Myocyte (in vitro differentiated cells): ENCODE measurements at regions not wholly inside any gene's neighbourhood (a gene's known extent, or its start where the extent isn't known, plus 50 kb on each side); places are given as distances from the start of the nearest gene placed in this dataset.
A peak's percentile ranks its signal among the peaks of the same experiment; 100 is the strongest.

Experiments
- DNase-seq: peaks from one replicate; pipeline ENCODE4 v3.0.0-alpha.2; 2012; ENCODE audit warnings: low read depth

DNA sequence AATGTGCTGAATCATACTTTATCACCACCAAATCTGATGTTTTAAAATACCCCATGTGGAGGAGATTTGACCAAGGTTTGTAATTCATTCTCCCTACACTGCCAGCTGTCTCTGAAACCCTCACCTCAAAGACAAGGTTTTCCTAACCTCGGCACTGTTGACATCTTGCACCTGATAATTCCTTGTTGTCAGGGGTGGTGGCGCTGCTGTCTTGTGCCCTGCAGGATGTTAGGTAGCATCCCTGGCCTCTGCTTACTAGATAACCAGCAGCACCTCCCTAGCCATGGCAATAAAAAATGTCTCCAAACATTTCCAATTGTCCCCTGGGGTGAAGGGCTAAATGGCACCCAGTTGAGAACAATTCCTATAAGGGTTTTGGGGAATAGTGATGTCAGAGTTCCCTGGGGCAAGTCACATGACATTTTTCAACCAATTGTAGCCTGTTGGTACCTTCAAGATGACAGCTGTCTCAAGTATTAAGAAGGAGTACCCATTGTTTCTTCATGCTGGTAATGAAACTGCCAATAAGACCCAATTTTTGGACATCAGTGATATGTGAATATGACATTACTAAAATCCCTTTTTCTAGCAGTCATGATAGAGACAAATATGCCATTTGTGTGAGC lies 160.6 kb upstream of the PLCXD3 start:
- DNase-seq, result no peak

DNA sequence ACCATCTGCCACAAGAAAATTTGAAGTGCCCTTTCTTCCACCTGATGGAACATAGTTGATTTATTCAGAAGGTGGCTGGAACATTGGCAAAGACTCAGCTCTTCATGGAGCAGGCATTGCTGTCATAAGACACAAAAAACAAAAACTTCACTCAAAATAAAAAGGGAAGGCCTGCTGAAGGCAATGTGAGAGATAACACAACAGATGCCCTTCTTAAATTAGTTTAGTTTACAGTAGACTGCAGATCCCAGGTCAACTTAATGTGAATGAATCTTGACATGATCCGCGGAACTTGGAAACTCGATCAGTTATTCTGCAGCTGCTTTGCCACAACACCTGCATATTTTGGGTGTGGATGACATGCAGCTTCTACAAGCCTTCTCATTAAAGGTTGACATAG lies 159.8 kb upstream of the PLCXD3 start:
- no peak for DNase-seq

DNA sequence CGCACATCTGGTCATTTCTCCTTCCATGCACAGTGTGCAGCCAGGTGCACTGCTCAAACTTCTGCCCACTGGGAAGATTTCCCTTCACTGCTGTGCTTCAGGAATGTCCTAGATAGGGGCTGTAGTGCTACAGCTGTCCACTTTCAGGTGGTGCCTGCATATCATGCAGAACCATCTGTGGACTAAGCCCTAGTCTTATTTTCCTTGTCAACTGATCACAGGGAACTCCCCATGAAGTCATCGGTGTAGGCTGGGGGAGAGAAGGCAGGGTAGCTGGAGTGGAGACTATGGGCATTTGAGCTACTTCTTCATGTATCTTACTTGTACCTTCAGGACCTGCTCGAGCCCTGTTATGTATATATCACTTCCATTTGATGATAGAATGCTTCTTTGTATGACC lies 150.9 kb upstream of the PLCXD3 start:
- DNase-seq, result no peak

DNA sequence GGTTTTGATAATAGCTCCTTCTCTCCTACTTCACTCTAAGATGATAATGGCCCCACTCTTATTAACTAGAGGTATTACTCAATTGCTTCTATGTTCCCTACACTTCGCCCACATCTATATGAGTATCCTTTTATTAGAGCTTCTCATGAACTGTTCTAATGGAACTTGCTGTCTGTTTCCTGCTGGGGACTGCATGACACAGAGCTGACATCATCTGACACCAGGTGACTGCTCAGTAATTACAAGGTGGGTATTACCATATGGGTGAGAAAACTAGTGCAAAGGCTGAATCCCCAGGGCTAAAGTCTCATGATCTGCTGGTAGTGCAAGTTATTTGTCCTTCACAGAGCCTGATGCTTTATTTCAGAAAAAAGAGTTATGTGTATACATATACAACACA lies 146.2 kb upstream of the PLCXD3 start:
- no peak for DNase-seq

DNA sequence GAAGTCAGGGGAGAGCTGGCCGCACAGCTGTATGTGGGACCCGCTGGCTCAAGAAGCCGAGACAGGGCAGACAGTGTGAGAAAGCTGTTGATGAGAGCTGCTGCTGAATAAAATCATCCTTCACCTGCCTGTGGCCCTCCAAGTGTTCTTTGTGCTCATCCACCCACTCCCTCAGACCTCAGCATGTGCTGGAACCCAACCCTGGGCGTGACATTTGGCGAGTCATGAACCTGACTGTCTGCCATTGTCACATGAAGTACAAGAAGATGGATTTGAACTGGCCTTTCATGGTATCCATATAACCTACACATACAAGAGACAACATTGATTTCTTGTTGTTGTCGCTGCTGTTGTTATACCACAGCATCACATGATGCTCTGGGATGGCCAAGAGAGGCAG lies 139.7 kb upstream of the PLCXD3 start:
- DNase-seq, result no peak

DNA sequence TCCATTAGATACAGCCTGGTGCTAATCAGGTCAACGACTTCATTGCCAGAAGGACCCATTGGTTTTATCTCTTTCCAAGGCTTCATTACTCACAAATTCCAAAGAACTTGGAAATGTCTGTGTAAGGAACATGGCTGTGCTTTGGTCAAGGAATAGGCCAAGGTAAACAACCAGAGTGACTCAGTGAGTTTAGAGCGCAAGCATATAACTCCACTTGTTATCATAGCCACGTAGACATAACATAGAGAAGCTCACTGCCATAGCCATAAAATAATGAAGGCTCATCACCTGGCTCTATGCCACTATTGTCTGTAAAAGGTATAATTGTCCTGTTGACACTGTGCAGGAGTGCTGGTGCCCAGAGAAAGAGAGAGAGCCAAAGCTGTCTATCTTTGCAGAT lies 139.3 kb upstream of the PLCXD3 start:
- DNase-seq, result no peak

DNA sequence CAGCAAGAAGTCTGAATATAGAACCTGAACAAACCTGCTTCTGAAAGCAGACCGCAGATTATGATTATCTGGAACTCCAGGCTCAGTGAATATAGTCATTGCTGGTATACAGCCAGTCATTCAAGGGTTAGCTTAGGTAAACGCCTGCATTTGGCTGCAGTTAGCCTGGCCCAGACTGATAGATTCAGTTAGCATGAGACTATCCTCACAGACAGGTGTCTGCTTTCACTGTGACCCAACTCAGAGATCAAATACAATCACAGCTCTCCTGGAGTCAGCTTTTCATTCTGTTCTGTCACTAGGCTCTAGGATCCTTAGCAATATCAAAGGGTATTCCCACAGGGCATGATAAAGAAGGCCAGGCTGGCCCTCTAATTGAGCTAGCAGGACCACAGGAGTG lies 138.6 kb upstream of the PLCXD3 start:
- DNase-seq, result no peak

DNA sequence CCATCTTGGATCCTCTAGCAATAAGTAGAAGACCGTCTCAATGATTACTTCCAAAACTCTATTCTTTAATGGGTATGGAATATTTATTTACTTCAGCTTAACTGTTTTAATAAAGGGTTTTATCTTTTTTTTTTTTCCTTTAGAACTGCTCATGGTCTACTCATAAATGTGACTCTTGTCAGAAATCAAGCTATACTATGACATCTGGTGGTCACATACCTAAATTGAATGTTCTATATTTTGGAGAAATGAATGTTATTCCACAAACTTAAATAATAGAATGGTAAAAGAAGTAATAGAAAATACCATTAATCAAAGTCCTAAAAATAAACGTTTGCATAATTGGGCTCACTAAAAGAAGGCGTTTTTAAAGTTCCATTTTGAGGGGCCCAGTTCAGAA lies 131.2 kb upstream of the PLCXD3 start:
- peak; percentile 5 for DNase-seq

DNA sequence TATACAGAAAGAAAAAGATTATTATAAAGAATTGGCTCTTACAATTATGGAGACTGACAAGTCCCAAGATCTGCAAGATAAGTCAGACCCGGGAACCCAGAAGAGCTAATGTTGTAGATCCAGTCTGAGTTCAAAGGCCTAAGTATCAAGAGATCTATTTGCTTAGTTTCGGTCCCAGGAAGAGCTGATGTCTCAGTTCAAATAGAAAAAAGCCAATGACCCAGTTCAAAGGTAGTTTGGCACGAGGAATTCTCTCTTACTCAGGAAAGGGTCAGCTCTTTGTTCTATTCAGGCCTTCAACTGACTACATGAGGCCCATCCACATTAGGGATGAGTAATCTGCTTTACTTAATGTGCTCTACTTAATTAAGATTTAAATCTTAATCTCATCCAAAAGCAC lies 128.3 kb upstream of the PLCXD3 start:
- no peak for DNase-seq

DNA sequence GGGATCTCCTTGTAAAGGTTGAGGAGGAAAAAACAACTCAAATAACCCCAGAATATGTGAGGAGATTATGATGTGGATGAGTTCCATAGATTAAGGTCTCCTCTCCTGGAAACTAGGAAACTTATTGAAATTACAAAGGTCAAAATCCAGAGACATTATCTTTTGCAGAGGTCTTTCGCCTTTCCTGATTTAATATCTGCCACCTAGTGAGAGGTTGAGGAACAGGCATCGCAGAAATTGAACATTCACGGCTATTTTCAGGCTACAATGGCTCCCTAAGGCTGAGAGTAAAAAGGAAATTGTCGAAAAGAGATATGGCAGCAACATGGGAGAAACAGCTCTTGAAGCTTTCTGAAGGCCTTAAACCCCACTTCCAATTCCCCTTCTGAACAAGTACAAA lies 127.5 kb upstream of the PLCXD3 start:
- no peak for DNase-seq

DNA sequence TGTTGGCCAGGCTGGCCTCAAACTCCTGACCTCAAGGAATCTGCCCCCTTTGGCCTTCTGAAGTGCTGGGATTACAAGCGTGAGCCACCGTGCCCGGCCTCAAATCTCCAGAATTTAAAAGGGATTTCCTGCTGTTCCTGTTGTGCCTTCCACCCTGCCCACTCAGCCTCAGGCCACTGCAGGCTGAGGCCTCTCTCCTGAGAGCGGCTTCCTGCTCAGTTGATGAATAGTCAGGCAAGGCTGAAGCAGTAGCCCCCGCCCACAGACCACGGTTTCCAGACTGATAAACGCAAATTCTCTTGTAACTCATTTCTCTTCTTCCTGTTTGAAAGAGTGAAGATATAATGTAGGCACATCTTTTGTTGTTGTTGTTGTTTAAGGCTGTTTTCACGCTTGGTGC lies 127.0 kb upstream of the PLCXD3 start:
- no peak for DNase-seq

DNA sequence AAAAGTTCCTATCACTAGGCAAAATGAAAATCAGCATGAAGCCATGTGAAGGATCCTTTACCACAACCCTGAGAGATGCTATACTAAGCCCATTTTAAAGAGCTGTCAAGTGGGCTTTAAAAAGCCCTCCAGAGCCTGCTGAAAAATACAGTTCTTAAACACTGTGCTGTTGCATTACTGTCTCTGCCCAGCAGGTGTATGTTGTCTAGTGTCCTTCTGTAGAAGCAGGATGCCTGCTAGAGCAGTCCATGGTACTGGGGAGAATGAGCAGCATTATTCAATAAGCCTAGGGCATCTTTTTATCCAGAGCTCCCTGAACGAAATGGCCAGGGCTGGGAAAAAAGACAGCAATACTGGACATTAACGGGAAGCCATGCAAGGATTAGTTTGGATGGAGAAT lies 126.2 kb upstream of the PLCXD3 start:
- DNase-seq, result peak; percentile 23

DNA sequence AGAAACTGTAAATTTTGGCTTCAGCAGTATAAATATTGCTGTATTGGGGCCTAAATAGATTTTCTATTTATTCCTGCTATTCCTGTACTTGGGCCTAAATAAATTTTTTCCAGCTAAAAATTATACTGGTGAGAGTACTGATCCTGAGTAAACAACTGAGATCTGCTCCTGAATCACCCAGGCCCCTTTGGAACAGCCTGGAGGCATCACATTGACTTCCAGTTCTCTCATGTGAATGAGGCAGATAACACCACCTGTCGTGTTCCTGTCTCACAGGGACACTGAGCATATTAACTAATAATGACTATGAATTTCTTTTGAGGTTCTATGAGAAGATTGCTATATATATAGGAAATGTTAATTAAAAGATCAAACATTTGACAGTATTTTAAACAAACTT lies 119.5 kb upstream of the PLCXD3 start:
- DNase-seq, result no peak

DNA sequence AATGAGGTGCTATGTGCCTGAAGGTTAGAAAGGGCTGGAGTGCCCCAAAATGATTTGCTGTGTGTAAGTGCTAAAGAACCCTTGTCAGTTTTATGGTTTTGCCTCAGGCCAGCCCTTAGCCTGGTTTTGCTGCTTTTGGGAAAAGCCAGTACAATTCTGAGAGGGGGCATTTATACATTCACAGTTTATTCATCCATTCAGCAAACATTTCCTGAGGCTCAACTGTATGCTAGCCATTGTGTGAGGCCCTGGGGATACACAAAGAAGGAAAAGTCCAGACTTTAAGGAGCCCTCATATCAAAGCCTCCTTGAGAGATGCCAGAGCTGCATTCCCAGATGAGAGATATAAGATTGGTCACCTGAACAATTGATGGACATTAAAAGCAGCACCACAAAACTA lies 115.2 kb upstream of the PLCXD3 start:
- no peak for DNase-seq

DNA sequence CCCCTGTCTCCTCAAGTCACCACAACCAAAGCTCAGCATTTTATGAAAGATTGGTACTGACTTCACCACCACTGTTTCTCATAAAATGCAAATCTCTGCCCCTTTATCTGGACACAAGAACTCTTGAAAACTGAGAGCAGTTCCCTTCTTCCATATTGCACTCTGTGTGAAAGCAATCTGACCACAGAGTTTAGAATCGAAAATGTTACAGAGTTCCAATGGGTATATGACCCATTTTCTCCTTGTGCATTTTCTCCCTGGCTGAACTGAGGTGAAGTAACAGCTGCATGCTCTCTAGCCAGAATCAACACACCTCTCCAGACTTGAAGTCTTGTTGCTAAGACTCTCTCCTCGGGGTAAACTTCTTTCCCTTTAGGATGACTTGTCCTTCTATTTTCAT lies 111.0 kb upstream of the PLCXD3 start:
- DNase-seq, result no peak

DNA sequence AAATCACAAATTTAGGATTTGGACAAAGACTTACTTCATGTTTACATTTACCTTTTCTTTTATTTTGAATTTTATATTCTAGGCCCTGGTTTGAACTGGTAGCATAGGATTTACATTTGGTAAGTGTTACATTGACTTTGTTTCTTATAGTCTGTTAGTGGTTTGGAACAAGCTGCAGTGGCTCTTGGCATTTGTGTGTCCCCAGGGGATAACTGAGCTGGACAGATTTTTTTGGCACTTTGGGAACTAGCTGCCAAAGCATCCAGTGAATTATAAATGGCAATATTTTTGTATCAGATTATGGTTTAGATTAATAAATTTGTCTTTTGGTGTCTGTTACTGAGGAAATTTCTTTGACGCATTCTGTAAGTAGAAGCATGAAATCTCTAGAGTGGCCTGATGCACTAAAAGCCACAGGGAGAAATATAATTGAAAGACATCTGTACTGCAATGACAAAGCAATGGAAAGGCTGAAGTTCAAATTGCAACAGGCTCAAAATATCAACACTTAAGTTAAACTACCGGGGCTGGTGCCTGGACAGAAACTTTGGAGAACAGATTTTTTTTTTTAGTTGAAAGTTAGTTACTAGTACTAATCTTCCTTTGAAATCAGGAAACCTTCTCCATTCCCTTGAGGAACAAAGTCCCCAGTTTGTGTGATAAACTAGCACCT lies 107.6 kb upstream of the PLCXD3 start:
- DNase-seq, result no peak

DNA sequence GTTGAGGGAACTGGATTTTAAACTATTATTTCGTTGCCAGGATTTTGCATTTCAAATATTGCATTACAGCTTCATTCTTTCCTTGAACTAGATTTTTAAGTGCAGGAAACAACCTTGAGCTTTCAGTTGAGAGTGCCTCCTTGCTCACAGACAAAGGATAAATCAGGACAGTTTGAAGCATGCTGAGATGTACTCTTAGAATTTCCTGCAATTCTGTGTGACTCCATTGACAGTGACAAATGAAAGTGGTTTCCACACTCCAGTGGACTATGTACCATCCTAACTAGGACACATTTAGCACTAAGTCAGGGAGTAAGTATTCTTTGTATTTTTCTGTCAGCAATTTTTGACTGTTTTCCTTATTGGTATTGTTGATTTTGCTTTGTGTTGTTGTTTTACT lies 100.0 kb upstream of the PLCXD3 start:
- DNase-seq, result no peak

DNA sequence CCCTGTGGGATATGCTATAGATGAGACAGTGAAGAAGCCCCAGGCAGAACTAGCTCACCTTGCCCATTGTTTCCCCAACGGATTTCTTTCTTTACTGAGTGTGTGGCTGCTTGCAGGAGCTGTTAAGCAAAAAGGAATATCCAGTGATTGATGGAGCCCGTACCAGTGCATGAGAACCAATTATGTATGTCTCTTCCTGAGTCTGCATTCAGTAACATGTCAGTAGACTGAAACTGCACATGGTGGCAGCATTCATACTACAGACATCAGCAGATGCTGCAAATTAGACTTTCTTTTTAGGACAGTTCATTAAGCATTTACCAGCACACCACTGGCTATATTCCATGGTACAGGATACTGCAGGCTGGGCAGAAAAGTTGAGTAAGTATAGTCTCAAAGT lies 90.3 kb upstream of the PLCXD3 start:
- no peak for DNase-seq

DNA sequence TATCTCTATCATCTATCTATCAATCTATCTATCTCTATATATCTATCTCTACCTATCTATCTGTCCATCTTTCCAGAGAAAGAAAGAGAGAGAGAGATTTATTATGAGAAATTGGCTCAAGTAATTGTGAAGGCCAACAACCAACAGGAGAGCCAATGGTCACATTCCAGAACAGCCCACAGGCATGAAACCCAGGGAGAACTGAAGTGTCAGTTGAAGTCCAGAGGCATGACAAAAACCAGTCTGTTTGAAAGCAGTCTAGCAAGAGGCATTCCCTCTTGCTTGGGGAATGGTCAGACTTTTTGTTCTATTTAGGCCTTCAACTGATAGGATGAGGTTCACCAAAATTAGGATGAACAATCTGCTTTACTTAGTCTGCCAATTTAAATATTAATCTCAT lies 87.6 kb upstream of the PLCXD3 start:
- DNase-seq, result peak; percentile 53

DNA sequence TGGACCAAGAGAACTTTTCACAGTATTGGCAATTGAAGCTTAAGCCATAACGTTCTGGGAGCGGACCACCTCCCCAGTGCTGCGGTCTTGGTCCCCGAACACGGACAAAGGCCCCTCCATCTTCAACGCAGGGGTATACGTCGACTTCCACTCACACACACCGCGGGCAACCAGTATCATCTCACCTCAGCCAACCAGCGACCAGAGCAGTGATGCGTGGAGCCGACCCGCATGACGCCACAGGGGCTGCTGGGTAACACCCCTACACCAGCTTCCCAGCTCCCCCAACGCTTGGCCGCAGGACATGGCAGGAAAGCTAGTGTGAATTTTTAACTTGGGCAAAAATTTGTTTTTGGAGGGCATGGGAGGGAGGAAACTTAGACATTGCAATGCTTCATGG lies 77.3 kb upstream of the PLCXD3 start:
- DNase-seq, result no peak

DNA sequence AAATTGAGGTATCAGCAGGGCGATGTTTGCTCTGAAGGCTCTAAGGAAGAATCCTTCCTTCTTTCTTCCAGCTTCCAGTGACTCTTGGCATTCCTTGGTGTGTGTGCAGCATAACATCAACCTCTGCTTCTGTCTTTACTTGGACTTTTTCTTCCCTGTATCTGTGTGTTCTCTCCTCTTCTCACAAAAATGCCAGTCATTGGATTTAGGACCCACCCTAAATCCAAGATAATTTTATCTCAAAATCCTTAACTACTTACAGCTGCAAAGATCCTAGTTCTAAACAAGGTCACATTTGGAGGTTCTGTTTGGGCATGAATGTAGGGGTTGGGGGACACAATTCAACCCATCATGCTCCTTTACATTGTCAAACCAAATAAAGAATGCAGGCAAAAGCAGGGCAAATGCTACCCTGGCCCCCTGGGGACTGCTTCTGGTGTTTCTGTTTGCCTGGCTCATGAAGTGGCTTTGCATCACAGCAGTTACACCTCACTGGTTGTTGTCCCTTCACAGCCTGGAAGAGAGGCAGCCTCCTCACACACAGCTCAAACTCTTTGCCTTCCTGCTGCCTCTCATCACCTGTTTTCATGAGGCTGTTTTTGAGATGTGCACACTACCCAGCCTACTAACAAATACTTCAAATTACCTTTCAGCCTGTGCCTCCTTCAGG lies 64.8 kb upstream of the PLCXD3 start:
- DNase-seq, result no peak

DNA sequence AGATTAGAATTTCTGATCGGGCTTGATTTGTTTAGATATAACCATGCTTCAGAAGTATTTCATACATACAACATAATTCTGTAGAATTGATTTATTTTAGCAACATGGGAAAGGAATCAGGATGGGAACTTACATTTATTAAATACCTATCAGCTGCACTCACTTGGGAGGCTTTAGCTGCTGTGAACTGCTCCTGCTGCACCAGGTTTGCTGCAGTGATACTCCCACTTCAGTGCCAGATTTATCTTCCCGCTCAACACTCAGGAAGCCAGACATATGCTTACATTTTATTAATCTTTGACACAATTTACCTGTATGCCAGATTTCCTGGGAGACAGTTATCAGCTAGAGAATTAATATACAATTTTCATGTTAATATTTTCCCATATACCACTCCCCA lies 64.0 kb upstream of the PLCXD3 start:
- no peak for DNase-seq
